CD4-positive, alpha-beta T cell treated with Interleukin-4 for 1 hour (primary cell): ENCODE measurements at regions not wholly inside any gene's neighbourhood (a gene's known extent, or its start where the extent isn't known, plus 50 kb on each side); places are given as distances from the start of the nearest gene placed in this dataset.
"Not testable (repeated sequence)": the region's sequence is repeated elsewhere in the genome, so short reads cannot be mapped to it uniquely, and the experiment has no call there.

Source experiments
- DNase-seq, 2 donors: peaks; one replicate each; pipeline ENCODE4 v3.0.0-alpha.2; 2020 to 2022

DNA sequence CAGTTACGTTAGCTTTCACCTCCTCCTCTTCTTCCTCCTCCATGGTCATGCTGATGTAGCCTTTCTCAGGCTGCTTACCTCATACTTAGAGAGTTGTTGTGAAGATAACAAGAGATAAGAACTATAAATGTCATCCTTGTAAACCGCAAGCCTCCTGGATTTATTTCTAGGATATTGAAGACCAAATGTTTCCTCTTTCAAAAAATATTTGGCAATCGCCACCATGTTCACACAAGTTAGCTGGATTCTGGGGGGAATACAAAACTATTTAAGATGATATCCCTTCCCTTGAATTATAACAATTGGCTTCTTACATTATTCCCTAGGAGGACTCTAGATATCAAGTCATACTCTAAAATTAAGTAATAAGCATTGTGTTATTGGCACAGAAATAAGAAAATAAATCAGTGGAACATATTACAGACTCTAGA lies 99.8 kb upstream of the PLEKHG1 start:
- DNase-seq = no peak

DNA sequence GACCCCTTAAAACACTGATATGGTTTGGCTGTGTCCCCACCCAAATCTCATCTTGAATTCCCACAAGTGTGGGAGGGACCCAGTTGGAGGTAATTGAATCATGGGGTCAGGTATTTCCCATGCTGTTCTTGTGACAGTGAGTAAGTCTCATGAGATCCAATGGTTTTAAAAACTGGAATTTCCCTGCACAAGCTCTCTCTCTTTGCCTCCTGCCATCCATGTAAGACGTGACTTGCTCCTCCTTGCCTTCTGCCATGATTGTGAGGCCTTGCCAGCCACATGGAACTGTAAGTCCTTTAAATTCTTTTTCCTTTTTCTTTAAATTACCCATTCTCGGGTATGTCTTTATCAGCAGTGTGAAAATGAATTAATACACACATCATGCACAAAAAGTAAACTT lies 99.1 kb upstream of the PLEKHG1 start:
- not testable (repeated sequence) for DNase-seq

DNA sequence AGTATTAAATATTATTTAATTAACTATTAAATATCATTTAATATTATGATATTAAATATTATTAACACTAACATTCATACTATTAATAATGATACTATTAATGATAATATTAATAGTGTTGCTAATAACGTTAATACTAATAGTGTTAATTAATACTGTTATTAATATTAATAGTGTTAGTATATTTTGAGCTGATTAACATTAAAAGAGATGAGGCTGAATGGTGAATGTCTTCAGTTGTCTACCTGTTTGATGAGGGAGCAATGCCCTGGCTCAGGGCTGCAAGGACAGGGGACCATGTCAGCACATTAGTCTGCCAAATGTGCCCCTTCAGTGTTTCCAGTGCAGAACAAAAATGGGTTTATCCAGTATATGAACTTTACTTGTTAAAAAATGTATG lies 96.6 kb upstream of the PLEKHG1 start:
- DNase-seq = no peak

DNA sequence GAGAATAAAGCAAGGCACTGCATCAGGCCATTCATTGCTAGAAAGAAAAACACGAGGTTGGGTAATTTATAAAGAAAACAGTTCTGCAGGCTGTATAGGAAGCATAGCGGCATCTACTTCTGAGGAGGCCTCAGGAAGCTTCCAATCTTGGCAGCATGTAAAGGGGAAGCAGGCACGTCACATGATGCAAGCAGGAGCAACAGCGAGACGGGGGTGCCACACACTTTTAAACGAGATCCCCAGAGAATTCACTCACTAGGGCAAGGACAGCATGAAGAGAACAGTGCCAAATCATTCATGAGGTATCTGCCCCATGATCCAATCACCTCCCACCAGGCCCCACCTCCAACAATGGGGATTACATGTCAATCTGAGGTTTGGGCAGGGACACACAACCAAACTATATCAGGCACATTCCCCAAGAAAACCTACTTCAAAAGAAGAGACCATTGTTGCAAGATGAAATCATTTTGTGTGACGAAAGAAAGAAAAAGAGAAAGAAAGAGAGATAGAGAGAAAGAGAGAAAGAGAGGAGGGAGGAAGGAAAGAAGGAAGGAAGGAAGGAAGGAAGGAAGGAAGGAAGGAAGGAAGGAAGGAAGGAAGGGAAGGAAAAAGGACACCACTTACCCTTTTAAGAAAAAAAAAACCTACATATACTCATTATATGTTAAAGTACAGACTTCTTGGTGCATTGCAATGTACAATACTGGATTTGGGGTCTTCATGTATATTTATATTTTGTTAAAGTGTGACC lies 95.9 kb upstream of the PLEKHG1 start:
- DNase-seq = no peak

DNA sequence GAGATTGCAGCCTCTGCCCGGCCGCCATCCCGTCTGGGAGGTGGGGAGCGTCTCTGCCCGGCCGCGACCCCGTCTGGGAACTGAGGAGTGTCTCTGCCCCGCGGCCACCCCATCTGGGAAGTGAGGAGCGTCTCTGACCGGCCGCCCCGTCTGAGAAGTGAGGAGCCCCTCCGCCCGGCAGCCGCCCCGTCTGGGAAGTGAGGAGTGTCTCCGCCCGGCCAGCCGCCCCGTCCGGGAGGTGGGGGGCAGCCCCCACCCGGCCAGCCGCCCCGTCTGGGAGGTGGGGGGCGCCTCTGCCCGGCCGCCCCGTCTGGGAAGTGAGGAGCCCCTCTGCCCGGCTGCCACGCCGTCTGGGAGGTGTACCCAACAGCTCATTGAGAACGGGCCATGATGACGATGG lies 92.3 kb upstream of the PLEKHG1 start:
- not testable (repeated sequence) for DNase-seq

DNA sequence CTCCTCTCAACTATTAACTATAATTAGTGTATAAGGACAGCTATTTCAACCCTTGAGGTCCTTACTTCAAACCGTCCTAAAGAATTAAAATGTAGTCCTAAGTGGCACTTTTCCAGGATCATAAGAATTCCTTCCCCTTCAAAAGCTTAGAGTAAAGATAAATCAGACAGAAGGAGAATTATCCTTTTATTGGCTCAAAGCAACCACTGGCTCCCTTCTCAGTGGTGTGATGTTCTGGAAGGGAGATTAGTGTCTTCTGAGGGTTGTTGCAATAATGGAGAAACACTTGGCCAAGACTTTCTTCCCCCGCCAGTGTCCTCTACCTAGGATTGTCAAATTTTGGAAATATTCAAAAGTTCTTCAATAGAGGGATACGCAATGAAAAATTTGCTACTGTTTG lies 89.1 kb upstream of the PLEKHG1 start:
- DNase-seq = no peak

DNA sequence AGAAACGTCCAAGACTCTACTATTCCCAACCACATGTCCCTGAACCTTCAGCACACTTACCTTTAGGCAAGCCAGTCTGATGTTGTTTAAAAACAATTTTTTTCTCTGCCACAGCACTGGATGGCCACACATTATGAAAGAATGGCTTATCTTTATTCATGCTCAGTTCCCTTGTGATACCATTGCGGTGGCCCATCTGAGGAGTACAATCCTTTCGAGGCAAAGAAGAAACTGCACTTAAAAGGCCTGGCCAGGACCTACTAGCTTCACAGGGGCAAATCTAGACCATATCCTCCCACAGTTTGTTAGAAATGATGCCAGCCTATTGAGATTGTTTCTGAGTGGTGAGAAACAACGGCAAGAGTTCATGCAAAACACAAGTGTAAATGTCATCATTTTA lies 88.4 kb upstream of the PLEKHG1 start:
- DNase-seq = no peak

DNA sequence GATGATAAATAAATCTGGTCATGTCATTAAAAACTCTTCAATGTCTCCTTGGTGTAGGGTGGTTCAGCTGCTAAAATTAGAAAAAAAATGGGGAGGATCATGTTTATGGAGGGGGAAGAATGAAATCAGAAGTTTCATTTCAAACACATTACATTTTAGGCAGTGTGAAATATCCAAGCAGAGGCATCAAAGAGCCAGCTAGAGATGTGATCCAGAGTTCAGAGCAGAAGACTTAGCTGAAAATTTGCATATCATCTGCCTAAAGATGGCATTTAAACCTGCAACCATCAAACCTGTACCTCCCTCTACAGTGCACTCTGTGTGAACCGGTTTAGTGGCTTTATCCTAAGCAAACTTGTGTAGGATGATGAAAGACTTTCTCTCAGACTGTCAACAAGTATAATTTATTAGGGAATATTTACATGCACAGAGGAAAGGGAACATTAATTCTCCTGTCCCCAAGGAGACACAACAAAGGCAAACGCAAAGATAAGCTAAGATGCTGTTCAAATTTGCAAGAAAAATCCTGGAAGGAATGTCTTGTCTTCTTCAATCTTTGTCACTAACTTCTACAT lies 84.8 kb upstream of the PLEKHG1 start:
- DNase-seq = no peak

DNA sequence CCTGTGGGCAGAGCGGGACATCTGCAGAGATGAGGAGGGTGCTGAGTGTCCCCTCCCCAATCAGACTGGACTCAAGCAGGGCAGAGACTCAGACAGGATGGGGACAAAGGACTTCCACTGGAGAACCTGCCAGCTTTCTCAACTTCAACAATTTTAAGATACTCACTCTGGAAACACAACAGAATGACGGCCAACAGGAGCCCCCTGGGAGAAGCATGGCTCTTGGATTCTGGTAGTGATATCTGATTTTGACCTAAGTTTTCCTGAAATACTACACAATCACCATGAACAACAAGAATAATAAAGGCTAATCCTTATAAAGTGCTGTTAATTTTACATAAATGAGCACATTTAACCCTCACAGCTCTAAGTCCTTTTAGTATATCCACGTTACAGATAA lies 83.5 kb upstream of the PLEKHG1 start:
- DNase-seq = no peak

DNA sequence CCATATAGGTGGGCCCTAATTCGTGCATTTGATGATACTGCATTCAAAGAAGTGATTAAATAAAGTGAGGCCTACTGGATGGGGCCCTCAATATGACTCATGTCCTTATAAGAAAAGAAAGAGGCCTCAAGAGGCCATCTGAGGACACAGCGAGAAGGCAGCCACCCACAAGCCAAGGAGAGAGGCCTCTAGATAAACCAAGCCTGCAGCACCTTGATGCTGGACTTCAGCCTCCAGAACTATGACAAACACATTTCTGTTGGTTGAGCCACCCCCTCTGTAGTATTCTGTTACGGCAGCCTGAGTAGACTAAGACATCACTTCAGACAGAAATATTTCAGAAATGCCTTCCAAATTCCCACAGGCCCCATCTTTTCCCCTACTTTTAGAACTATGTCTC lies 82.5 kb upstream of the PLEKHG1 start:
- no peak for DNase-seq

DNA sequence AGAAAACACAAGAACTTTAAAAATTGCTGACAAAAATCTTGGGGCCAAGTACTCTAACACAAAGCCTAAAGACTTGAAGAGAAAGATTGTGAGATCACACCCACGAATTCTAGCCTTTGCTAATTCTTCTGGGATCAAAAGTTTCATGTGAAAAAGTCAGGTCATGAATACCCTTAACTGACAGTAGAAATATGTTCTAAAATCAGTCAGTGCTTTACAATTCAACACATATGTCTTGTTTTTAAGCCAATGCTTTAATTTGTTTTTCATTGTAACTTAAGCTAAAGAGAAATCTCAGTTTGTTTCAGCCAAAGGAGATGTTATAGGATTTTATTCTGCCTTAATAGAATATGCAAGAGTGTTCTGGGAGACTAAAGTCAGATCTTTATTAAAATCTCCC lies 78.2 kb upstream of the PLEKHG1 start:
- no peak for DNase-seq

DNA sequence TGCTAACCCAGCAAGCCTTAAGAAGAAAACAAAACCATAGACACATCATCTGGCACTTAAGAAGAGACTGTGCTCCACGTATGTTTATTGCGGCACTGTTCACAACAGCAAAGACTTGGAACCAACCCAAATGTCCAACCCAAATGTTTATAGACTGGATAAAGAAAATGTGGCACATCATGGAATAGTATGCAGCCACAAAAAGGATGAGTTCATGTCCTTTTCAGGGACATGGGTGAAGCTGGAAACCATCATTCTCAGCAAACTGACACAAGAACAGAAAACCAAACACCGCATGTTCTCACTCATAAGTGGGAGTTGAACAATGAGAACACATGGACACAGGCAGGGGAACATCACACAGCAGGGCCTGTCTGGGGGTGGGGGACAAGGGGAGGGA lies 76.5 kb upstream of the PLEKHG1 start:
- not testable (repeated sequence) for DNase-seq

DNA sequence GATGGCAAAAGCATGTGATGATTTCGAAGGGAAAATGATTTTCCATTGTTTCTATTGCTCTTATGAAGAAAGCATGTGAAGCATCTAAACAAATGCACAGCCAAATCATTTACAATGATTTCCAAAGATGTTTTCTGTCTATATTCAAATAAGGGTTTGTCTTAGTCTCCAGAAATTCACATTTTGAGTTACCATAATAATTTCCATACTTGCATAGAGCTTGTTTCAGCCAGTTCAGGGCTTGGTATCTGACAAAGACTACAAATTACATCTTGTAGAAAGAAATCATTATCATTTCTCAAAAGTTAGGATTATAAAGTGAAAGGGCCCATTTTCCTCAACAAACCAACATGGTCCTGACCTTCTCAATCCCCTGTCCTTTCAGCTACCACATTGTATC lies 74.4 kb upstream of the PLEKHG1 start:
- DNase-seq = no peak

DNA sequence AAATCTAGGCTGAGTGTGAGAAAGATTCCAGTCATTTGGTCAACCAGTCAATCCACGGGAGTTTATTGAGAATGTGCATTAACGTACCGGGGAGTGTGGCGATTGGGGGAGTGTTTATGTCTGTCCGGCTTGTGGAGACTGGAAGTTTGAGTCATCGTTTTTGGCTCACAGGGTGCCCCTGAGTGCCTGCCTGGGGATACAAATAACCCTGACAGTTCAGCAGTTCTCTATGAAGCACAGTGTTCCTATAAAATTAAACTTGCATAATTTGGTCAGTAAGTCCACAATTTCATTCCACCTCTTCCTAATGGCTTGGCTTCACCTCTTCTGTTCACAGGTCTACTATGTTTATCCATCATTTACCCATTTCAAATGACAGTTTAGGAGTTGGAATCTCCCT lies 72.6 kb upstream of the PLEKHG1 start:
- DNase-seq = no peak

DNA sequence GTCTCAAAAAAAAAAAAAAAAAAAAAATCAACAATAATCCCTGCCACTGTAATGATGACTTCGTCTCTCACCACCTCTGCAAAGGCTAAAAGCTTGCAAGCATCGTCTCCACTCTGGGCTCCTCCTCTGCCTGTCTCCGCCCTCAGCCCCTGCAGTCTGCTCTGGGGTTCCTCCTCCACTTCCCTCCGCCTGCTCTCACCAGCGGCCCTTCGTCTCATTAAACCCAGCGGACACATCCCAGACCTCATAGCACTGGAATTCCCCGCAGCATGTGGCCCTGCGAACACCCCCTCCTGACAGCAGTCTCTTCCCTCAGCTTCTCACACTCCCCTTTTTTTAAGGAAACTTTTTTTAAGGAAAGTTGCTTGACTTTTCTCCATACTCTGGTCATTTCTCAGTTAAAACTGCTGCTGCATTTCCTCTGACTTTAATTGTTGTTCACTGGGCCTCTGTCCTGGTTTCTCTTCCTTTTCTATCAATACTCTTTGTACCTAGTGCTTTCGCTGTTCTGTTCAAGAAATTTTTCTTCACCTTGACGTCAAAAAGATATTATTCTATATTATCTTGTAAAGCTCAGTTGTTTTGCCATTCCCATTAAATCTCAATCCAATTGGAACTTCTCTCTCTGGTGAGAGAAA lies 70.9 kb upstream of the PLEKHG1 start:
- DNase-seq = no peak

DNA sequence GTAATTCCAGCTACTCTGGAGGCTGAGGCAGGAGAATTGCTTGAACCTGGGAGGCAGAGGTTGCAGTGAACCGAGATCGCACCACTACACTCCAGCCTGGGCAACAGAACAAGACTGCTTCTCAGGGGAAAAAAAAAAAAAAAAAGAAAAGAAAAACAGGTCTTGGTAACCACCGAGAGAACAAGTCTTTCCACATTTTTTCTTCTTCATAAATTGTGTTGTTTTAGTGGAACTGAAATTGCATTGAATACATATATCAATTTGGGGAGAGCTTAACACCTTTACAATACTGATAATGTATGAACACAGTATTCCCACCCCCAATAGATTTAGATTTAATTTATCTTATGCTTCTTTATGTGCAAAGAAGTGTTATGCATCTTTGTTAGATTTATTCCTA lies 70.0 kb upstream of the PLEKHG1 start:
- DNase-seq = no peak

DNA sequence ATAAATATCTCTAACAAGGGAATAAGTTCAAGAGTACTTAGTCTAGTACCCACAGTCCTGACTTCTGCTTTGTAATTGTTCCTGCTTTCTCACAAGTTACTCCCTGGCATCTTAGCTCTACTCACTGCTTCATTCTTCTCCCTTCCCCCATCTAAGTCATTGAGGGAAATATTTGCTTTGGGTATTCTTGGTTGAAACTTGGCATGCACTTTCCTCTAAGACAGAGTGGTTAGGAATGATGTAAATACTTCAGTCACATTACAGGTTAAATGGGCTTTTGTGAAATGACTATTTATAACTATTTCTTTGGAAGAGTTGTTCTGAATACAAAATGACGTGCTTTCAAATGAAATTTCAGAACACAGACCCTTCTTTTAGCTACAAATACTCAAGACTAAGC lies 67.7 kb upstream of the PLEKHG1 start:
- DNase-seq = no peak

DNA sequence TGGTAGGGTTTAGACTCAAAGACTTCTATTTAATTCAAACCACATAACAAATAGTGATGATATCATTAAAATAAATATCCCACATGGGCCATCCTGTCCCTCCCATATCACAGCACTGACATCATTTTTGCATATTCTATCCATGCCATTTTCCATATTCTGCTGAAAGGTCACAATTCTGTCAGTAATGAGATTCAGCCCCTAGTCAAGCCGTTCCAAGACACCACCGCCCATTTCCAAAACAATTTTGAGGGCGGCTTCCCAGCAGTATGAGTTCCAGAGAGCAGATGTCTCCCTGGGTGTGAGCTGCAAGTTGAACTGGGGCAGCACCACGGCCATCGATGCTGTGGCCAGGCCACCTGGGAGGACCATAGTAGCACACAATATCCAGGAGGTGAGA lies 65.1 kb upstream of the PLEKHG1 start:
- no peak for DNase-seq

DNA sequence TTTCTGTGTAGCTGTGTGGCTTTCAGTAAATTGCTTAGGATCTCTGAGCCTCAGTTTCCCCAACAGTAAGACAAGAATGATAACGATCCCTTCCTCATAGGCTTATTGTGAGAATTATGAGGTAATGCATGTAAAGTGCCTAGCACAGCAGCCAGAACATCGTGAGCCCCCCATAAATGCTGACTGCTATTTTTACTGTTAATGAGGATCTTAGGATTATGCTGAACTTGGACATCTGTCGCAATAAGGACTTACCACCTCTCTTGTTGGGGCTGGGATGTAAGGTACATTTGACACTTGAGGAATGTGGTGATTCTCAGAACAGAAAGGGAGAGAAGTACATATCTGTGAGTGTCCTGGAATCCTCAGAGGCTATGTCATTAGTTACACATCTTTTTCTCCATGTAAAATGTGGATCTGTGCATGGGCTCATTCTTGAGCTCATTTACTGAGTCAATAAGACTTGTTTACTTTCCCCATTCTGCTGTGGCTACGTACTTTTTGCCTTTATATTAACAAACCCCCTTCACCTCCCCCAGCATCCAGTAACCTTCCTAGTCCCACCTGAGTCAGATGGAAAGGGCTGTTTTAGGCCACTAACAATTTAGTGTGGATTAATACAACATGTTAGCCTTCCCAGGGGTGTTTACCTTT lies 64.4 kb upstream of the PLEKHG1 start:
- no peak for DNase-seq

DNA sequence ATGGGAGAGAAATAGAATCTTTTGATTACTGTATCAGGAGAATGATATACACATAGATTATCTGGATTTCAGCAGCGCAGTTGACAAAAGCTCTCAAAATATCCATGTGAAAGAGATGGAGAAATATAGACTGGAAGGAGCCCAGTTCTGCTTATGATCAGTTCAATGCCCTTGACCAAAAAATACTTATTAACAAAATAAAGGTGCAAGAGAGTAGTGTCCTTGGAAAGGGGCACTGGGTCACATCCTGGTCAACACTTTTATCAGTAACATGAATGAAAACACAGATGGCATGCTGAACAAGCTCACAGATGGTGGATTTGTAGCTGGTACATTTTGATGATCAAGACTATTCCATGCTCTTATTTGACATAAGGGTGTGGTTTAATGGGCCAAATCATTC lies 63.9 kb upstream of the PLEKHG1 start:
- DNase-seq = no peak

DNA sequence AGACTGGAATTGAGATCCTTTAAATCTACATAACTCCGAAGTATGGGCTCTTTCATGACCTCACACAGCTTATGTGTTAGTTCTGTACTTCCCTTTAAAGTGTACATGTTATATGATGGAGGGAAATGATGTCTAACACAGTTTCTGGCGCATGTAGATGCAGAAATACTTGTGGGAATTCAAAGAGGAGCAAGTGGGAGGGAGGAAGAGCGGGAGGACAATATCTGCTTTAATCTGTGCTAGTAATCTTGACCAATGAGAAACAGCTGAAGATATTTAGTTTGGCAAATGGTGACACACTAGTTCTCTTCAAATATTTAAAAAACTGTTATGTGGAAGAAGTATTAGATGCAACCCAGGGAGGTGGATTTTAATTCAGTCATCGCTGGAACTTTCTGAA lies 62.9 kb upstream of the PLEKHG1 start:
- no peak for DNase-seq

DNA sequence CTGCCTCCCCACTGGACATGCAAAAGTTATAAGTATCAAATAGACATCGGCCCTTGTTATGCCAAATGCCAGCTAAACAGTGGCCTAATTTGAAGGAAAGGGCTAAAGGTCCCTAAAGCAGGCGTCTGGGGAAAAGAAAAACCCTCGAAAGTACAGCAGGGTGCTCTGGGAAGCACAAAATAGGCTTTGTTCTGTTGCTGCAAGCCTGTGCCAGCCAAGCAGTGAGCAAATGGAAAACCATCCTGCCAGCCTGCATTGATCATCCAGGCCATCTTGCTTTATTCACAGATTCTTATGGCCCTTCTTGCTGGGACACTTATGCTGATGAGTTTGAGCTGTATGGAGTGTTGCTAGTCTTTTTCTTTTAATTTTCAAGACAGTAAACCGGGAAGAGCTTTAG lies 62.2 kb upstream of the PLEKHG1 start:
- DNase-seq = no peak

DNA sequence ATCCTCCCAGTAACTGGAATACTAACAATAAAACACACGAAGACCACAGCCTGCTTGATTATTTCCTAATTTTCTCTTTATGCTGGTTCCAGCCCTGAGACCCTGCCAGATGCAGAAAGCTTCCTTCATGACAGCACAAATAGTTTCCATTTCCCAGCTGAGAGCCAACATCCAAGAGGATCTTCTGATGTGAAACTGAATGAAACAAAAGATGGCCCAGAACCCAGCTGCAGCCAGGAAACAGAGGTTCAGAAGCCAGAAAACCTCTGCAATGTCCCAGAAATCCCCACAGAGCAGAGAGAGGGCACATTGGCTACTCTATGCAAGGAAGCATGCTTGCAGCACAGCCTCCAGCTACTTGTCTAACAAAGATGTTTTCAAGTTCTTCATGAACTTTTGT lies 61.8 kb upstream of the PLEKHG1 start:
- no peak for DNase-seq

DNA sequence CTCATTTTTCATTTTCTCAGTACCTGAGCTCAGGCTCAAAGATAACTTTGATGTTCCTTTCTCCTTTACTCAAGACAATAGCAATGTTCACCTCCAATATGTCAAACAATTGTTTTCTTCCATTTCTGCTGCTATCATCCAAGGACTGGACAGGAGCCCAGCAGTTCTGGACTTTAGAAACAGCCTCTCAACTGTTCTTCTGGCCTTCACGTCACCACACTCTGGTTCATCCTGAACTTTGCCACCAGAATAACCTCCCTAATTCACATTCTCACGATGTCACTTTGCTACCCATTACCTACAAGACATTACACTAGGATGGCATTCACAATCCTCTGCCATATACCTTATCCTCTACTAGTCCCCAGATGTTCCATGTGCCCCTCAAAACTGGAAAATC lies 60.6 kb upstream of the PLEKHG1 start:
- DNase-seq = no peak
